AG10803 (cell line): ENCODE measurements at regions not wholly inside any gene's neighbourhood (a gene's known extent, or its start where the extent isn't known, plus 50 kb on each side); places are given as distances from the start of the nearest gene placed in this dataset.

ENCODE experiments used
- DNase-seq: peaks from one replicate; pipeline ENCODE4 v3.0.0; 2010; ENCODE audit warnings: low read depth
- H3K4me3 ChIP-seq: 2 replicates; pipeline ENCODE4 v1.5.1; 2011; ENCODE audit warnings: mild to moderate bottlenecking, low read length, control low read depth
- CTCF ChIP-seq: conservative IDR thresholded peaks from 2 replicates; pipeline ENCODE4 v1.5.1; 2011; ENCODE audit warnings: mild to moderate bottlenecking, low read length, control low read depth, inconsistent platforms

GRCh38 chr3:81426826-81427577, 334.4 kb downstream of the GBE1 start:
- TF ChIP-seq CTCF = no peak
- no peak overlapping the region for H3K4me3 ChIP-seq
- DNase-seq = no peak

- H3K4me3 ChIP-seq = no peak overlapping the region
- DNase-seq = no peak
- TF ChIP-seq CTCF = no peak
These were observed 336.1 kb downstream of the GBE1 start for GRCh38 chr3:81425198-81425868.

- peak; percentile 35 for DNase-seq
- TF ChIP-seq CTCF = peak; percentile 75
- no peak overlapping the region for H3K4me3 ChIP-seq
These were observed 342.2 kb downstream of the GBE1 start for GRCh38 chr3:81419228-81419627.

- no peak for TF ChIP-seq CTCF
- DNase-seq = no peak
These were observed 344.6 kb downstream of the GBE1 start for GRCh38 chr3:81416812-81417211.

GRCh38 chr3:81406318-81406717, 355.1 kb downstream of the GBE1 start:
- no peak for TF ChIP-seq CTCF
- no peak for DNase-seq
- no peak overlapping the region for H3K4me3 ChIP-seq

More at GRCh38 chr3:81416812-81417211, 344.6 kb downstream of the GBE1 start:
- H3K4me3 ChIP-seq = no peak overlapping the region

GRCh38 chr3:81395739-81396513, 365.5 kb downstream of the GBE1 start:
- no peak overlapping the region for H3K4me3 ChIP-seq
- 0 out of 2 replicates have a peak, but pooled peaks have one; percentile 2 for TF ChIP-seq CTCF
- peak; percentile 7 for DNase-seq
